Kidney (tissue), 13 donors: ENCODE measurements at regions not wholly inside any gene's neighbourhood (a gene's known extent, or its start where the extent isn't known, plus 50 kb on each side); places are given as distances from the start of the nearest gene placed in this dataset.

Source experiments
- DNase-seq, 5 donors: peaks; one replicate each; pipeline ENCODE4 v3.0.0-alpha.2; 2013 to 2020
- FAIRE-seq: peaks from 2 replicates; lab custom pipeline; 2012; peaks lifted over from hg19 to GRCh38; lab: Jason Lieb, UNC
- H3K27ac ChIP-seq, 2 donors: one replicate each; pipeline ENCODE4 v1.7.0; 2013; ENCODE audit warnings: low read depth in 2 of 2, low read length in 2 of 2, inconsistent platforms in 1 of 2
- H3K27me3 ChIP-seq: one replicate; pipeline ENCODE4 v1.7.1; 2013; ENCODE audit warnings: low read length, inconsistent platforms; ENCODE audit not compliant: control insufficient read depth, insufficient read depth
- H3K36me3 ChIP-seq, 3 donors: one replicate each; pipeline versions ENCODE4 v1.7.0 to v1.7.1; 2013; ENCODE audit warnings: low read length in 3 of 3, control low read depth in 1 of 3, inconsistent platforms in 1 of 3; ENCODE audit not compliant: insufficient read depth in 3 of 3, control insufficient read depth in 2 of 3
- H3K4me1 ChIP-seq, 3 donors: one replicate each; pipeline versions ENCODE4 v1.7.0 to v1.7.1; 2013; ENCODE audit warnings: low read length in 3 of 3, inconsistent platforms in 1 of 3, low read depth in 1 of 3; ENCODE audit not compliant: control insufficient read depth in 2 of 3, insufficient read depth in 2 of 3
- H3K4me3 ChIP-seq, 3 donors: one replicate each; pipeline versions ENCODE4 v1.7.0 to v1.8.1; 2013; ENCODE audit warnings: low read length in 3 of 3, control low read depth in 1 of 3, inconsistent platforms in 1 of 3
- H3K9ac ChIP-seq, 3 donors: one replicate each; pipeline versions ENCODE4 v1.7.0 to v1.7.1; 2013; ENCODE audit warnings: low read length in 3 of 3, control low read depth in 1 of 3, inconsistent platforms in 1 of 3
- H3K9me3 ChIP-seq, 3 donors: one replicate each; pipeline versions ENCODE4 v1.7.0 to v1.7.1; 2013; ENCODE audit warnings: low read length in 3 of 3, control low read depth in 1 of 3, inconsistent platforms in 1 of 3; ENCODE audit not compliant: control insufficient read depth in 2 of 3, insufficient read depth in 1 of 3
- intact Hi-C: fragments of 100-400 bp; cut with DNase I; formaldehyde crosslinking; loops from one replicate; pipeline ENCODE4 v1.11.1; 2022
- TF ChIP-seq, protein P1 (sequence below): IDR thresholded peaks from 3 replicates; pipeline ENCODE4 v1.5.1; 2012; ENCODE audit warnings: mild to moderate bottlenecking, moderate library complexity, borderline replicate concordance; ENCODE audit not compliant: insufficient read depth; ENCODE audit errors: extremely low read depth
- donor health status: control.
- donor health status: control.
- donor health status: control.
- donor health status: control.
- donor health status: control.
- donor health status: DM: yes; HTN: yes; CAD: no.
- donor health status: Normal renal cell carcinoma (clear cell type).

DNA sequence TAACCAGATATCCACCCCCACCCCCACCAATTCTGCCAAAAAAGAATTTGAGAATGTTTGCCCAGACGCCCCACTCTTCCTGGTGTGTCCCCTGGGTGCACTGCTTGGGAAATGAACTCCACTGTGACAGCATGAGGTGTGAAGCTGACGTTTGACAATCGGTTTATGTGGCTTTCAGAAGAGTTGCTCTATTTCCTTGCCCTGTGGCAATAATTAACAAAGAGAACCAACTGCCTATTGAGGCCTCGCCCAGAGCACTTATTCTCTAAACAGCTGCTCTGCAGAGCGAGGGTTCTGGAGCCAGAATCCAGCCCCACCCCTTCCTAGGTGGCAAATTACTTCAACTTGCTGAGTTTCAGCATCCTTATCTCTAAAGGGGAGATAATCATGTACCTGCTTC, 115.8 kb upstream of the SIX3 start:
- TF ChIP-seq, protein P1, sequence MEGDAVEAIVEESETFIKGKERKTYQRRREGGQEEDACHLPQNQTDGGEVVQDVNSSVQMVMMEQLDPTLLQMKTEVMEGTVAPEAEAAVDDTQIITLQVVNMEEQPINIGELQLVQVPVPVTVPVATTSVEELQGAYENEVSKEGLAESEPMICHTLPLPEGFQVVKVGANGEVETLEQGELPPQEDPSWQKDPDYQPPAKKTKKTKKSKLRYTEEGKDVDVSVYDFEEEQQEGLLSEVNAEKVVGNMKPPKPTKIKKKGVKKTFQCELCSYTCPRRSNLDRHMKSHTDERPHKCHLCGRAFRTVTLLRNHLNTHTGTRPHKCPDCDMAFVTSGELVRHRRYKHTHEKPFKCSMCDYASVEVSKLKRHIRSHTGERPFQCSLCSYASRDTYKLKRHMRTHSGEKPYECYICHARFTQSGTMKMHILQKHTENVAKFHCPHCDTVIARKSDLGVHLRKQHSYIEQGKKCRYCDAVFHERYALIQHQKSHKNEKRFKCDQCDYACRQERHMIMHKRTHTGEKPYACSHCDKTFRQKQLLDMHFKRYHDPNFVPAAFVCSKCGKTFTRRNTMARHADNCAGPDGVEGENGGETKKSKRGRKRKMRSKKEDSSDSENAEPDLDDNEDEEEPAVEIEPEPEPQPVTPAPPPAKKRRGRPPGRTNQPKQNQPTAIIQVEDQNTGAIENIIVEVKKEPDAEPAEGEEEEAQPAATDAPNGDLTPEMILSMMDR = no peak
- Histone ChIP-seq H3K9ac (no peak overlapping the region), H3K4me3 (no peak overlapping the region), H3K36me3 (no peaks in the 10 kb centered on the region), H3K27ac (no peak overlapping the region), H3K27me3 (no peaks in the 10 kb centered on the region), H3K9me3 (no peaks in the 10 kb centered on the region), H3K4me1 (no peaks in the 10 kb centered on the region)
- FAIRE-seq (no peak), DNase-seq (no peak)
- intact Hi-C loops = no loop called here

DNA sequence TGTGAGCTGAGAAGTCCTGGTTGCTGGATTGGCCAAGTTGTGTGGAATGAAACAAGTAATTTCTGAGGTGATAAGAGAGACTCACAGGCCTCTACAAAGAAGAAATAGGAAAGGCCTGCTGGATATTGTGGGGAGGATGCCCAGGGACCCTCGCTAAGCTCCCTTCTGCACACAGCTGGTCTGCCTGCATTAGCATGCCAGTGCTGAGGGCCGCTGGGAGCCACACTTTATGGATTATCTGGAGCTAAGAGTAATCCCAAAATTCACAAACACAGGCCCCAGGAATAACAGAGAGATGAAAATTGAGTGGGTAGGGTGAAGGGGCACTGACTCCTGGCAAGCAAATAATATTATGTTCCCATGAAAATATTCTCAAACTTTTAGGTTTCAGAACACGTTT, 114.9 kb upstream of the SIX3 start:
- no peak for DNase-seq
- intact Hi-C loops = no loop called here
- TF ChIP-seq, protein P1 = no peak

DNA sequence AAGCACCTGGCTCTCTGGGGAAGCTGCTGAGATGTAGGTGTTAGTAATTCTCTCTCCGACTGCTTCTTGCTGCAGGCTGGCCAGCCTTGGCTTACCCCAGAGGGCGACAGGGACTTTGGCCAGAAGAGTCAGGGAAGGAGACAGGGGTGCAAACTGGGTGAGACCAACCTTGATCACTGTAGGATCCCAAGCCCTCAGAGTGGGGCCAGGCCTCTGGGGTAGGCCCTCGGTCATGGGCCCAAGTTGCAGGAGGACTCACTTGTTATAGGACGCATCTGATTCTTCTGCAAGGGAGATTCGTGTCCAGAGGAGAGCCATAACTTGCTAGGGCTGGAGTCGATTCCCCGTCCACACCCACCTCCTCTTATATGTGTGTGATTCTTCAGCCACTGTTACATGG, 111.7 kb upstream of the SIX3 start:
- intact Hi-C loops = no loop called here
- Histone ChIP-seq H3K36me3 (no peaks in the 10 kb centered on the region), H3K9me3 (peaks cover 0 to 6% (median 0%) of the 10 kb centered on the region in 3 donors), H3K4me3 (no peak overlapping the region), H3K27me3 (no peaks in the 10 kb centered on the region), H3K4me1 (no peaks in the 10 kb centered on the region), H3K9ac (no peak overlapping the region), H3K27ac (no peak overlapping the region)
- FAIRE-seq (no peak), DNase-seq (no peak)
- TF ChIP-seq, protein P1 = no peak

More for the DNA sequence above, 114.9 kb upstream of the SIX3 start:
- Histone ChIP-seq H3K9me3 (no peaks in the 10 kb centered on the region), H3K27me3 (no peaks in the 10 kb centered on the region), H3K36me3 (no peaks in the 10 kb centered on the region), H3K4me3 (no peak overlapping the region), H3K27ac (no peak overlapping the region), H3K9ac (no peak overlapping the region), H3K4me1 (no peaks in the 10 kb centered on the region)
- FAIRE-seq = no peak
